Right kidney (tissue), 1 donor: ENCODE measurements at regions not wholly inside any gene's neighbourhood (a gene's known extent, or its start where the extent isn't known, plus 50 kb on each side); places are given as distances from the start of the nearest gene placed in this dataset.
A peak's percentile ranks its signal among the peaks of the same experiment; 100 is the strongest.

Source experiments
- DNase-seq: peaks from one replicate; pipeline ENCODE4 v3.0.0-alpha.2; 2016

GRCh38 chr2:64196963-64197362, 52.7 kb upstream of the PELI1 start:
- DNase-seq = no peak

- DNase-seq = no peak
Measured at GRCh38 chr2:64201151-64201550, 56.9 kb upstream of the PELI1 start.

GRCh38 chr2:64202206-64202845, 58.1 kb upstream of the PELI1 start:
- peak; percentile 43 for DNase-seq

GRCh38 chr2:64203131-64203857, 59.1 kb upstream of the PELI1 start:
- no peak for DNase-seq

- DNase-seq = peak; percentile 64
Measured at GRCh38 chr2:64203858-64204632, 59.8 kb upstream of the PELI1 start.

- peak; percentile 21 for DNase-seq
Measured at GRCh38 chr2:64204703-64205102, 60.5 kb upstream of the PELI1 start.

- no peak for DNase-seq
Measured at GRCh38 chr2:64205415-64205814, 61.2 kb upstream of the PELI1 start.

- no peak for DNase-seq
Measured at GRCh38 chr2:64207573-64207972, 63.4 kb upstream of the PELI1 start.

- DNase-seq = no peak
Measured at GRCh38 chr2:64210816-64211215, 66.6 kb upstream of the PELI1 start.

GRCh38 chr2:64211276-64211921, 67.2 kb upstream of the PELI1 start:
- DNase-seq = no peak

GRCh38 chr2:64212346-64212745, 68.1 kb upstream of the PELI1 start:
- no peak for DNase-seq

GRCh38 chr2:64212801-64213321, 68.6 kb upstream of the PELI1 start:
- no peak for DNase-seq

GRCh38 chr2:64213532-64214275, 69.5 kb upstream of the PELI1 start:
- no peak for DNase-seq

- peak; percentile 18 for DNase-seq
Measured at GRCh38 chr2:64214281-64215115, 70.3 kb upstream of the PELI1 start.

- no peak for DNase-seq
Measured at GRCh38 chr2:64217198-64217869, 73.1 kb upstream of the PELI1 start.

GRCh38 chr2:64218137-64218802, 74.0 kb upstream of the PELI1 start:
- DNase-seq = no peak

- DNase-seq = no peak
Measured at GRCh38 chr2:64219149-64219548, 74.9 kb upstream of the PELI1 start.

- no peak for DNase-seq
Measured at GRCh38 chr2:64220265-64220664, 76.0 kb upstream of the PELI1 start.

- DNase-seq = no peak
Measured at GRCh38 chr2:64220894-64221617, 76.8 kb upstream of the PELI1 start.
